ENCODE measurements at regions not wholly inside any gene's neighbourhood (a gene's known extent, or its start where the extent isn't known, plus 50 kb on each side); places are given as distances from the start of the nearest gene placed in this dataset.

GRCh38 chr3:72204452-72204851 lies 419.5 kb upstream of the PROK2 start:
- ChIA-PET POLR2A (no interaction called here), CTCF (no interaction called here)
- no peak for TF ChIP-seq RARB (CRISPR knock-in tag; IDR thresholded peaks at IDR 0.05)
- no peak for TF ChIP-seq HES2 (IDR thresholded peaks at IDR 0.05)
- TF ChIP-seq KDM5A (IDR thresholded peaks at IDR 0.05): no peak
- TF ChIP-seq RNF2 (IDR thresholded peaks at IDR 0.05; ENCODE audit: borderline replicate concordance, low read depth): no peak
- TF ChIP-seq BHLHE40 (IDR thresholded peaks at IDR 0.05; ENCODE audit: low read depth, low read length): no peak
- TF ChIP-seq PHF8 (IDR thresholded peaks at IDR 0.05; ENCODE audit: borderline replicate concordance, low read depth): no peak
- TF ChIP-seq RCOR1 (IDR thresholded peaks at IDR 0.05; ENCODE audit: low read depth, low read length): no peak
- no peak for TF ChIP-seq ZC3H11A (IDR thresholded peaks at IDR 0.05)
- no peak for TF ChIP-seq TP53 (CRISPR knock-in tag; IDR thresholded peaks at IDR 0.05)
- TF ChIP-seq CTCF (IDR thresholded peaks at IDR 0.05): no peak
- TF ChIP-seq EHMT2 (IDR thresholded peaks at IDR 0.05; ENCODE audit: low read depth): no peak
- TF ChIP-seq POLR2AphosphoS2 (conservative IDR thresholded peaks at IDR 0.05; ENCODE audit: low read length): no peak
- TF ChIP-seq NPAS2 (CRISPR knock-in tag; IDR thresholded peaks at IDR 0.05; ENCODE audit: borderline replicate concordance): no peak
- TF ChIP-seq FOSB (CRISPR knock-in tag; IDR thresholded peaks at IDR 0.05): no peak
- TF ChIP-seq CBX8 (IDR thresholded peaks at IDR 0.05): no peak
- TF ChIP-seq BCL3 (IDR thresholded peaks at IDR 0.05): no peak
- no peak for TF ChIP-seq GATA3 (IDR thresholded peaks at IDR 0.05; ENCODE audit: borderline replicate concordance)
- Histone ChIP-seq H3K4me2 (no peak overlapping the region), H3K9me3 (peaks cover 9% of the 10 kb centered on the region; the same call in 1 of the 3 replicates), H3K27ac (no peak overlapping the region), H3K4me1 (no peaks in the 10 kb centered on the region), H3K4me3 (no peak overlapping the region)
- FAIRE-seq (no peak), ATAC-seq (no peak), DNase-seq (ENCODE audit: low read depth in 1 of 2, low spot score in 1 of 2) (no peak)
- WGBS (ENCODE audit: missing lambda C conversion rate): 50% methylated on average over 7 of the region's 7 CpGs

GRCh38 chr3:72203613-72204349 lies 418.8 kb upstream of the PROK2 start:
- H3K4me2 ChIP-seq: no peak overlapping the region
- TF ChIP-seq PBX3 (IDR thresholded peaks at IDR 0.05) (no peak), GATA3 (IDR thresholded peaks at IDR 0.05; ENCODE audit: borderline replicate concordance) (no peak), FOSL2 (IDR thresholded peaks at IDR 0.05) (no peak), FOSL2 (CRISPR knock-in tag; IDR thresholded peaks at IDR 0.05) (no peak)
- H3K9me3 ChIP-seq: peaks cover 9% of the 10 kb centered on the region; the same call in 1 of the 3 replicates
- ChIA-PET POLR2A (no interaction called here), CTCF (interaction anchor here (0.7 kb wide), 1 partner anchor 160 kb away, joined by 3 read pairs; no protein-coding TSS in a partner anchor)
- FAIRE-seq (no peak), ATAC-seq (no peak), DNase-seq (ENCODE audit: low read depth in 1 of 2, low spot score in 1 of 2) (no peak)
- H3K4me3 ChIP-seq: no peak overlapping the region
- WGBS (ENCODE audit: missing lambda C conversion rate): 27% methylated on average over 7 of the region's 8 CpGs
- no peaks in the 10 kb centered on the region for H3K4me1 ChIP-seq
- H3K27ac ChIP-seq: no peak overlapping the region
